ENCODE measurements at regions not wholly inside any gene's neighbourhood (a gene's known extent, or its start where the extent isn't known, plus 50 kb on each side); places are given as distances from the start of the nearest gene placed in this dataset.

DNA sequence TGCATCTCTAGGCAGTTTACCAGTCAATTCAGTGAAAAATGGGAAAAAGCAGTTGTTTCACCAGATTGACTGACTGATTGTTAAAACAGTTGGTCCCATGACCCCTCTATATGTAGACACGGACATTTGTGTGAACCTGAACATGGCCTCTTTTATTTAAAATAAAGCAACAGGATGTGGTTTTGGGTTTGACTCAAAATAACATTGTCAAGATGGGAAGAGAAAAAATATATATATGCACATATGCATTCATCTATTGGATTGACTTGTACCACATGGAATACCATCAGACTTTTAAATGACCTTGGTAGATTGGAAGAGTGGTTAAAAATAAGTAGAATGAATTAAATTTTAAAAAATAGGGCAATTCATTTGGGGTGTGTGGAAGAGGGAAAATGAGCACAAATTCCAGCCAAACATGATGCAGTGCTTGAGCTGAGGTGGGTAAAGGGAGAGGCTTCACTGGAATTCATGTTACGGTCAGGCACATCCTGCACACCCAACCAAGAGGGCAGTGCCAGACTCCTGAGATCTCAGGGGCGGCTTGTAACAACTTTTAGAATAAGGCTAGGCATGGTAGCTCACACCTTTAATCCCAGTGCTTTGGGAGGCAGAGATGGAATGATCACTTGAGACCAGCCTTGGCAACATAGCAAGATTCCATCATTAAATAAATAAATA lies 560.7 kb upstream of the TENM3 start:
- no peak overlapping the region for H3K27ac ChIP-seq
- ATAC-seq (no peak), DNase-seq (no peak)
- 76 to 84% (median 80%) methylated on average over 3 of the region's 3 CpGs for WGBS, 4 donors
- no peak for TF ChIP-seq POLR2A (IDR thresholded peaks at IDR 0.05)
- TF ChIP-seq, protein P1, sequence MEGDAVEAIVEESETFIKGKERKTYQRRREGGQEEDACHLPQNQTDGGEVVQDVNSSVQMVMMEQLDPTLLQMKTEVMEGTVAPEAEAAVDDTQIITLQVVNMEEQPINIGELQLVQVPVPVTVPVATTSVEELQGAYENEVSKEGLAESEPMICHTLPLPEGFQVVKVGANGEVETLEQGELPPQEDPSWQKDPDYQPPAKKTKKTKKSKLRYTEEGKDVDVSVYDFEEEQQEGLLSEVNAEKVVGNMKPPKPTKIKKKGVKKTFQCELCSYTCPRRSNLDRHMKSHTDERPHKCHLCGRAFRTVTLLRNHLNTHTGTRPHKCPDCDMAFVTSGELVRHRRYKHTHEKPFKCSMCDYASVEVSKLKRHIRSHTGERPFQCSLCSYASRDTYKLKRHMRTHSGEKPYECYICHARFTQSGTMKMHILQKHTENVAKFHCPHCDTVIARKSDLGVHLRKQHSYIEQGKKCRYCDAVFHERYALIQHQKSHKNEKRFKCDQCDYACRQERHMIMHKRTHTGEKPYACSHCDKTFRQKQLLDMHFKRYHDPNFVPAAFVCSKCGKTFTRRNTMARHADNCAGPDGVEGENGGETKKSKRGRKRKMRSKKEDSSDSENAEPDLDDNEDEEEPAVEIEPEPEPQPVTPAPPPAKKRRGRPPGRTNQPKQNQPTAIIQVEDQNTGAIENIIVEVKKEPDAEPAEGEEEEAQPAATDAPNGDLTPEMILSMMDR (IDR thresholded peaks at IDR 0.05) = no peak
- H3K36me3 ChIP-seq = no peaks in the 10 kb centered on the region
- no peak overlapping the region for H3K4me3 ChIP-seq
- H3K27me3 ChIP-seq = no peaks in the 10 kb centered on the region
- intact Hi-C loops (cut with DNase I) = no loop called here
- no peaks in the 10 kb centered on the region for H3K4me1 ChIP-seq
- H3K9me3 ChIP-seq = no peaks in the 10 kb centered on the region

DNA sequence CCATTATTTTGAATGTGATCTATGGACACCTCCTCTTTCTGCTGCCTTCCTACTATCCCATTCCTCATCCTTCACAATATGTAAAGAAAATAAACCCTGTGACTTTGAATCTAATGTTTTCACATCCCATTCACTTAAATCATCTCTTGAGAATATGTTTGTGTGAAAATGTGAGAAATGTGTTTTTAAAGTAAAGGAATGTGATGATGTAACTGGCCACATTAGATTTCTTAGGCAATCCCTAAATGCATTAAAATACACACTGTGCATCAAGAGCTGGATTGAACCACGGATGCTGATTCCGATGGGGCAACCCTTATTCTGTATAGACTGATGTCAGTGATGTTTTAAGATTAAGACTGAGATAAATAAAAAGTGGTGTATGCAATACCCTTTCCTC lies 558.9 kb upstream of the TENM3 start:
- no peak for DNase-seq
- Histone ChIP-seq H3K27me3 (no peaks in the 10 kb centered on the region), H3K9me3 (no peaks in the 10 kb centered on the region), H3K4me3 (no peak overlapping the region), H3K27ac (no peak overlapping the region), H3K36me3 (no peaks in the 10 kb centered on the region), H3K4me1 (no peaks in the 10 kb centered on the region)
- ATAC-seq = no peak
- TF ChIP-seq POLR2A (IDR thresholded peaks at IDR 0.05) = no peak
- TF ChIP-seq, protein P1 (IDR thresholded peaks at IDR 0.05) = no peak
- WGBS, 4 donors = 73 to 83% (median 78%) methylated on average over 2 of the region's 2 CpGs
- intact Hi-C loops (cut with DNase I) = no loop called here

- intact Hi-C loops (cut with DNase I) = no loop called here
- no peaks in the 10 kb centered on the region for H3K9me3 ChIP-seq
- no peaks in the 10 kb centered on the region for H3K36me3 ChIP-seq
- WGBS, 4 donors = 80 to 90% (median 84%) methylated on average over 2 of the region's 2 CpGs
- ATAC-seq (no peak), DNase-seq (no peak)
- H3K27me3 ChIP-seq = no peaks in the 10 kb centered on the region
- no peaks in the 10 kb centered on the region for H3K4me1 ChIP-seq
- no peak overlapping the region for H3K27ac ChIP-seq
- H3K4me3 ChIP-seq = no peak overlapping the region
- TF ChIP-seq POLR2A (IDR thresholded peaks at IDR 0.05) = no peak
- TF ChIP-seq, protein P1 (IDR thresholded peaks at IDR 0.05) = no peak
These were observed 557.7 kb upstream of the TENM3 start for GRCh38 chr4:181685461-181685860.

DNA sequence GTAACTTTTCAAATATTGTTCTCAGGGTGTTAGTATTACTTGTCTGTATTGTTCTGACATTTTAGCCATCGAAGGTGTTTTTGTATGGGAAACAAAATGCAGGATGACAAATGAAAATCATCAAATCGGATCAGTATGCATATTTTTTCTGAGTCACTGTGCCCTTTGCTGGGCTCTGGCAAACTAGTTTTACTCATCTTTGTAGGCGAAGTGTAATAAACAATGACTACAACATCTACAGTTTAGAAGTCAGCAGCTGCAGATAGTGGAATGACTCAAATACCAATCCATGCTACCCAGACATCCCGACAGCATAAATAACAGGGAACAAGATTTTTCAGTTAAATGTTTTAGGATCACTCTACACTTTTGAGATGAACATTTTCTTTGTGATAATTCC lies 557.3 kb upstream of the TENM3 start:
- Histone ChIP-seq H3K4me1 (no peaks in the 10 kb centered on the region), H3K27ac (no peak overlapping the region), H3K36me3 (no peaks in the 10 kb centered on the region), H3K4me3 (no peak overlapping the region), H3K27me3 (no peaks in the 10 kb centered on the region), H3K9me3 (no peaks in the 10 kb centered on the region)
- no peak for ATAC-seq
- WGBS, 4 donors = 72 to 83% (median 76%) methylated on average over 4 of the region's 4 CpGs
- TF ChIP-seq POLR2A (IDR thresholded peaks at IDR 0.05) = no peak
- TF ChIP-seq, protein P1 (IDR thresholded peaks at IDR 0.05) = no peak
- intact Hi-C loops (cut with DNase I) = no loop called here
- DNase-seq = no peak

Data from heart left ventricle (tissue), 16 donors.